Sigmoid colon (tissue), 6 donors: ENCODE measurements at regions not wholly inside any gene's neighbourhood (a gene's known extent, or its start where the extent isn't known, plus 50 kb on each side); places are given as distances from the start of the nearest gene placed in this dataset.

Experiments
- DNase-seq: peaks from one replicate; pipeline ENCODE4 v3.0.0-alpha.2; 2019
- H3K27ac ChIP-seq, 4 donors: fragments of 200-600 bp; sonication (generic); one replicate each; pipeline ENCODE4 v1.5.1; 2016 to 2019; ENCODE audit warnings: mild to moderate bottlenecking in 1 of 4
- H3K27me3 ChIP-seq, 3 donors: fragments of 200-600 bp; sonication (generic); one replicate each; pipeline ENCODE4 v1.5.1; 2019; ENCODE audit warnings: mild to moderate bottlenecking in 1 of 3
- H3K36me3 ChIP-seq, 4 donors: fragments of 200-600 bp; sonication (generic); one replicate each; pipeline ENCODE4 v1.5.1; 2016 to 2019
- H3K4me1 ChIP-seq, 4 donors: fragments of 200-600 bp; sonication (generic); one replicate each; pipeline ENCODE4 v1.5.1; 2017 to 2019
- H3K4me3 ChIP-seq, 4 donors: fragments of 200-600 bp; sonication (generic); one replicate each; pipeline ENCODE4 v1.5.1; 2017 to 2019; ENCODE audit warnings: mild to moderate bottlenecking in 2 of 4, moderate library complexity in 1 of 4
- H3K9me3 ChIP-seq, 4 donors: fragments of 200-600 bp in 3 of 4; sonication (generic) in 3 of 4; one replicate each; pipeline versions ENCODE4 v1.5.1 to v1.6.1; 2013 to 2019
- EP300 ChIP-seq, 4 donors: sonication (generic); formaldehyde crosslinking; IDR thresholded peaks; one replicate each; pipeline ENCODE4 v1.6.1; 2017; ENCODE audit warnings: antibody characterized with exemption in 4 of 4
- POLR2A ChIP-seq, 2 donors: fragments of 450-650 bp; IDR thresholded peaks; one replicate each; pipeline ENCODE4 v1.6.1; 2016; ENCODE audit warnings: antibody characterized with exemption in 2 of 2, mild to moderate bottlenecking in 2 of 2, moderate library complexity in 2 of 2
- POLR2AphosphoS5 ChIP-seq, 4 donors: sonication (generic); formaldehyde crosslinking; IDR thresholded peaks; one replicate each; pipeline ENCODE4 v1.6.1; 2017; ENCODE audit warnings: antibody characterized with exemption in 4 of 4
- WGBS, 2 donors: extraction: QIAGEN DNeasy Blood & Tissue Kit; methylation state at CpG; one replicate each; pipeline ENCODE4 v1.1.7; 2013; 5-methylcytosine and 5-hydroxymethylcytosine counted together
- intact Hi-C: fragments of 100-400 bp; cut with DNase I; formaldehyde crosslinking; loops from one replicate; pipeline ENCODE4 v1.15.1; 2023
- TF ChIP-seq, protein P1 (sequence below), 4 experiments: fragments of 450-650 bp in 3 of 4; fragments of 200-600 bp in 1 of 4; IDR thresholded peaks; one replicate each; pipeline ENCODE4 v1.5.1; 2016 to 2019; ENCODE audit warnings: antibody characterized with exemption in 4 of 4, mild to moderate bottlenecking in 3 of 4, moderate library complexity in 2 of 4
- donor health status: healthy with polysubstance abuse.
- donor health status: healthy.

DNA sequence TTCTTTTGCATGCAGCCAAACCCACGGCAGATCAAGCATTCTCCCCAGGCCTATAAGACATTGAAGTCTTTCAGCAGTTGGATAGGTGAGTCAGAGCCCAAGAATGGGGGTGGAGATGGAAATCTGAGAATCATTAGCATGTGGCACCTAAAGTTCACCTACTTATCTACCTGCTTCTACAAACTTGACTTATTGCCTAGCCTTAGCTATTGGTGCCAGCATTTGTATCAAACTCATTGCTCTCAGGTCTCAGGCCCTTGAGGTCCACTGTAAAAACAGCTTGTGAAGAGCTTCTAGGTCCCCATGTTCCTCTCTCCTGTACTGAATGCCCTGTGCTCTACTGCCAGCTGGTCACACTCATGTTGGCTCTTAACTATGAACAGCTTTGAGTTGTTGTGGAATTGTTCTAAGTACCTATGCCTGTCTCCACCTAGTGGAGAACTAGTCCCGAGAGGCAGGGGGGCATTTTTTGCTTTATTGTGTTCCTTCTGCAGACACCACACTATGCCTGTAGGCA, 278.4 kb upstream of the SPRED2 start:
- H3K27ac ChIP-seq = no peak overlapping the region
- no peaks in the 10 kb centered on the region for H3K9me3 ChIP-seq
- H3K27me3 ChIP-seq = no peaks in the 10 kb centered on the region
- peaks cover 0 to 18% (median 8%) of the 10 kb centered on the region in 4 donors for H3K4me1 ChIP-seq
- no peaks in the 10 kb centered on the region for H3K36me3 ChIP-seq
- intact Hi-C loops = no loop called here
- WGBS, 2 donors = 42 to 71% methylated on average over 2 of the region's 2 CpGs
- no peak overlapping the region for H3K4me3 ChIP-seq
- TF ChIP-seq POLR2A (IDR thresholded peaks at IDR 0.05) = no peak
- DNase-seq = no peak

DNA sequence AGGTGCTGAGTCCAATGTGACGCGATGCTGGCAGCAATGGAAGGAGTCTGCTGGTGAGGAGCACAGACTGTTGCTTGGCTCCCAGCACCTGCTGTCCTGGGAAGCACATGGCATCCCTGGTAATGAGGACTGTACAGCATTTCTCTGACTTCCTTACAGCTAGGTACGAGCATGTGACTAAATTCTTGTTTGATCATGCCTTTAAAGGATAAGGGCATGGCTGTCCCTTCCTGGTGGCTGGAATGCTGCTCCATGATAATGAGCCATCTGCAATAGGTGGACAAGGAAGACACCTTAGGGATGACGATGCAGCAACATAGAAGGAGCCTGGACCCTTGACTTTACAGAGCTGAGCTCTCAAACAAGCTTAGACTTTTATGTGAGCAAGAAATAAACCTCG, 278.0 kb upstream of the SPRED2 start:
- intact Hi-C loops = no loop called here
- no peak overlapping the region for H3K4me3 ChIP-seq
- 70 to 84% methylated on average over 5 of the region's 5 CpGs for WGBS, 2 donors
- TF ChIP-seq POLR2AphosphoS5 (IDR thresholded peaks at IDR 0.05) = no peak
- TF ChIP-seq POLR2A (IDR thresholded peaks at IDR 0.05) = no peak
- TF ChIP-seq, protein P1, sequence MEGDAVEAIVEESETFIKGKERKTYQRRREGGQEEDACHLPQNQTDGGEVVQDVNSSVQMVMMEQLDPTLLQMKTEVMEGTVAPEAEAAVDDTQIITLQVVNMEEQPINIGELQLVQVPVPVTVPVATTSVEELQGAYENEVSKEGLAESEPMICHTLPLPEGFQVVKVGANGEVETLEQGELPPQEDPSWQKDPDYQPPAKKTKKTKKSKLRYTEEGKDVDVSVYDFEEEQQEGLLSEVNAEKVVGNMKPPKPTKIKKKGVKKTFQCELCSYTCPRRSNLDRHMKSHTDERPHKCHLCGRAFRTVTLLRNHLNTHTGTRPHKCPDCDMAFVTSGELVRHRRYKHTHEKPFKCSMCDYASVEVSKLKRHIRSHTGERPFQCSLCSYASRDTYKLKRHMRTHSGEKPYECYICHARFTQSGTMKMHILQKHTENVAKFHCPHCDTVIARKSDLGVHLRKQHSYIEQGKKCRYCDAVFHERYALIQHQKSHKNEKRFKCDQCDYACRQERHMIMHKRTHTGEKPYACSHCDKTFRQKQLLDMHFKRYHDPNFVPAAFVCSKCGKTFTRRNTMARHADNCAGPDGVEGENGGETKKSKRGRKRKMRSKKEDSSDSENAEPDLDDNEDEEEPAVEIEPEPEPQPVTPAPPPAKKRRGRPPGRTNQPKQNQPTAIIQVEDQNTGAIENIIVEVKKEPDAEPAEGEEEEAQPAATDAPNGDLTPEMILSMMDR (IDR thresholded peaks at IDR 0.05) = no peak
- TF ChIP-seq EP300 (IDR thresholded peaks at IDR 0.05) = no peak
- no peaks in the 10 kb centered on the region for H3K36me3 ChIP-seq
- H3K9me3 ChIP-seq = no peaks in the 10 kb centered on the region
- H3K27ac ChIP-seq = no peak overlapping the region
- peaks cover 0 to 18% (median 8%) of the 10 kb centered on the region in 4 donors for H3K4me1 ChIP-seq
- H3K27me3 ChIP-seq = no peaks in the 10 kb centered on the region
- DNase-seq = no peak

GRCh38 chr2:65708086-65708485, 275.7 kb upstream of the SPRED2 start:
- Histone ChIP-seq H3K9me3 (no peaks in the 10 kb centered on the region), H3K4me1 (peaks cover 0 to 18% (median 8%) of the 10 kb centered on the region in 4 donors)

GRCh38 chr2:65706411-65706810, 274.0 kb upstream of the SPRED2 start:
- TF ChIP-seq POLR2AphosphoS5 (IDR thresholded peaks at IDR 0.05) = no peak
- TF ChIP-seq, protein P1 (IDR thresholded peaks at IDR 0.05) = no peak
- TF ChIP-seq EP300 (IDR thresholded peaks at IDR 0.05) = no peak
- no peak for TF ChIP-seq POLR2A (IDR thresholded peaks at IDR 0.05)
- Histone ChIP-seq H3K36me3 (no peaks in the 10 kb centered on the region), H3K4me3 (no peak overlapping the region), H3K27ac (no peak overlapping the region), H3K9me3 (no peaks in the 10 kb centered on the region), H3K27me3 (no peaks in the 10 kb centered on the region), H3K4me1 (peaks cover 0 to 18% (median 8%) of the 10 kb centered on the region in 4 donors)
- WGBS, 2 donors = 84 to 91% methylated on average over 1 of the region's 1 CpG
- intact Hi-C loops = no loop called here
- no peak for DNase-seq

More at GRCh38 chr2:65708086-65708485, 275.7 kb upstream of the SPRED2 start:
- H3K36me3 ChIP-seq = no peaks in the 10 kb centered on the region
- no peak overlapping the region for H3K27ac ChIP-seq
- TF ChIP-seq, protein P1 (IDR thresholded peaks at IDR 0.05) = no peak
- no peak for TF ChIP-seq POLR2AphosphoS5 (IDR thresholded peaks at IDR 0.05)
- TF ChIP-seq POLR2A (IDR thresholded peaks at IDR 0.05) = no peak
- TF ChIP-seq EP300 (IDR thresholded peaks at IDR 0.05) = no peak
- H3K4me3 ChIP-seq = no peak overlapping the region
- WGBS, 2 donors = 56 to 75% methylated on average over 3 of the region's 3 CpGs
- H3K27me3 ChIP-seq = no peaks in the 10 kb centered on the region
- DNase-seq = no peak
- intact Hi-C loops = no loop called here

DNA sequence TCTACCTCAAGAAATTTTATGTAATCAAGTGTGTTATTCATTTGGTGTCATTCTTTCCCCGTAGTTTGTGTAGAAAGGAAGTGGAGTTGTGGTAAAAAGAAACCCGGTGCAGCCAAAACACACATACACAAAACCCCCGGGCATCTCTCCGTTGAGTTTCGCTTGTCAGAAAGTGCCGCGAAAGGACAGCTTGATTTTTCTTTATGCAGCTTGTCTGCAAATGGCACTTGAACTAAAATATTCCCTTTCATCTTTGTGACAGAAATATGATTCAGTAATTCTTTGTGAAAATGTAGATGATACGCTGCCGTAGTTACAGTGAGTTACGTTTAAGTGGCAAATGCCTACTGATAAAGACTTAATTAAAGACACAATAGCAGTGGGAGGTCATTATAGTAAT, 268.8 kb upstream of the SPRED2 start:
- intact Hi-C loops = no loop called here
- no peak for DNase-seq
- no peak for TF ChIP-seq POLR2A (IDR thresholded peaks at IDR 0.05)
- TF ChIP-seq, protein P1 (IDR thresholded peaks at IDR 0.05) = no peak
- no peak for TF ChIP-seq EP300 (IDR thresholded peaks at IDR 0.05)
- TF ChIP-seq POLR2AphosphoS5 (IDR thresholded peaks at IDR 0.05) = no peak
- WGBS, 2 donors = 88 to 93% methylated on average over 10 of the region's 10 CpGs
- H3K36me3 ChIP-seq = no peaks in the 10 kb centered on the region
- no peak overlapping the region for H3K4me3 ChIP-seq
- no peaks in the 10 kb centered on the region for H3K4me1 ChIP-seq
- no peaks in the 10 kb centered on the region for H3K9me3 ChIP-seq
- H3K27me3 ChIP-seq = no peaks in the 10 kb centered on the region
- H3K27ac ChIP-seq = no peak overlapping the region
